SK-N-SH (cell line): ENCODE measurements at regions not wholly inside any gene's neighbourhood (a gene's known extent, or its start where the extent isn't known, plus 50 kb on each side); places are given as distances from the start of the nearest gene placed in this dataset.

Source experiments
- CTCF ChIA-PET: fragments of 300-600, 350-600 bp; formaldehyde crosslinking; extraction: SDS; loops from one replicate; lab custom pipeline; 2021; lab: Yijun Ruan, JAX
- POLR2A ChIA-PET: fragments of 350-600 bp; sonication (Branson Sonifier 250); formaldehyde crosslinking; extraction: SDS; loops from one replicate; lab custom pipeline; 2020; ENCODE audit warnings: antibody characterized with exemption, inconsistent platforms; lab: Yijun Ruan, JAX
- DNase-seq: peaks from one replicate; pipeline ENCODE4 v3.0.0; 2012
- H2AFZ ChIP-seq: fragments of 200-600 bp; sonication (generic); 2 replicates; pipeline ENCODE4 v1.8.1; 2016; ENCODE audit warnings: antibody characterized with exemption, mild to moderate bottlenecking, low read depth
- H3F3A ChIP-seq: fragments of 200-600 bp; sonication (generic); replicated peaks from 2 replicates; pipeline ENCODE3; 2016; ENCODE audit warnings: antibody characterized with exemption, mild to moderate bottlenecking; ENCODE audit not compliant: insufficient read depth
- H3K27ac ChIP-seq, 2 experiments: fragments of 200-500 bp in 1 of 2; fragments of 200-600 bp in 1 of 2; sonication (Bioruptor generic) in 1 of 2; sonication (generic), shearing (Covaris generic) in 1 of 2; 2 replicates each; pipeline versions ENCODE4 v1.5.1 to v1.6.1; 2014 to 2016; ENCODE audit warnings: low read depth in 2 of 2, inconsistent platforms in 1 of 2, low read length in 1 of 2, mild to moderate bottlenecking in 1 of 2, mixed read lengths in 1 of 2
- H3K27me3 ChIP-seq: fragments of 200-600 bp; sonication (generic), shearing (Covaris generic); 2 replicates; pipeline ENCODE4 v1.6.1; 2016; ENCODE audit warnings: mixed run types; ENCODE audit not compliant: insufficient read depth
- H3K36me3 ChIP-seq, 2 experiments: fragments of 200-500 bp in 1 of 2; fragments of 200-600 bp in 1 of 2; sonication (Bioruptor generic) in 1 of 2; sonication (generic) in 1 of 2; replicated peaks in 1 of 2; 2 replicates each; pipeline versions ENCODE3 to v1.5.1; 2014 to 2016; ENCODE audit warnings: low read length in 1 of 2, mild to moderate bottlenecking in 1 of 2; ENCODE audit not compliant: insufficient read depth in 2 of 2, control insufficient read depth in 1 of 2
- H3K4me1 ChIP-seq, 2 experiments: fragments of 200-500 bp in 1 of 2; fragments of 200-600 bp in 1 of 2; sonication (Bioruptor generic) in 1 of 2; sonication (generic), shearing (Covaris generic) in 1 of 2; 2 replicates each; pipeline versions ENCODE4 v1.5.1 to v1.6.1; 2014 to 2016; ENCODE audit warnings: low read depth in 1 of 2, low read length in 1 of 2, mixed run types in 1 of 2; ENCODE audit not compliant: insufficient read depth in 2 of 2, control insufficient read depth in 1 of 2
- H3K4me2 ChIP-seq: fragments of 200-600 bp; sonication (generic), shearing (Covaris generic); 2 replicates; pipeline ENCODE4 v1.6.1; 2017; ENCODE audit warnings: mixed run types
- H3K4me3 ChIP-seq, 2 experiments: fragments of 200-500 bp in 1 of 2; fragments of 200-600 bp in 1 of 2; sonication (Bioruptor generic) in 1 of 2; sonication (generic), shearing (Covaris generic) in 1 of 2; 2 replicates each; pipeline versions ENCODE4 v1.5.1 to v1.8.1; 2014 to 2016; ENCODE audit warnings: low read depth in 2 of 2, inconsistent platforms in 1 of 2, low read length in 1 of 2, mild to moderate bottlenecking in 1 of 2, mixed read lengths in 1 of 2, moderate library complexity in 1 of 2
- H3K79me2 ChIP-seq: fragments of 200-600 bp; sonication (generic); 2 replicates; pipeline ENCODE4 v1.8.1; 2017; ENCODE audit warnings: mild to moderate bottlenecking; ENCODE audit not compliant: insufficient read depth
- H3K9ac ChIP-seq: fragments of 200-600 bp; sonication (generic); 2 replicates; pipeline ENCODE4 v1.6.1; 2017; ENCODE audit warnings: mixed run types
- H3K9me2 ChIP-seq: fragments of 200-600 bp; sonication (generic); 2 replicates; pipeline ENCODE4 v1.6.1; 2017; ENCODE audit warnings: mixed run types
- H3K9me3 ChIP-seq: fragments of 200-600 bp; sonication (generic); 2 replicates; pipeline ENCODE4 v1.6.1; 2017; ENCODE audit warnings: mixed run types, mild to moderate bottlenecking, moderate library complexity
- H4K20me1 ChIP-seq: fragments of 200-600 bp; sonication (generic); 2 replicates; pipeline ENCODE4 v1.6.1; 2017; ENCODE audit warnings: mild to moderate bottlenecking, mixed run types; ENCODE audit not compliant: insufficient read depth
- CHD2 ChIP-seq: fragments of 150-350 bp; IDR thresholded peaks from 2 replicates; pipeline ENCODE4 v1.6.1; 2018; ENCODE audit warnings: low read length; ENCODE audit not compliant: partially characterized antibody
- ELF1 ChIP-seq: IDR thresholded peaks from 2 replicates; pipeline ENCODE4 v1.4.0; 2012
- EP300 ChIP-seq, 2 experiments: IDR thresholded peaks; 2 replicates each; pipeline versions ENCODE4 v1.4.0 to v1.6.1; 2012; ENCODE audit warnings: borderline replicate concordance in 1 of 2, low read depth in 1 of 2, low read length in 1 of 2
- EZH2phosphoT487 ChIP-seq: fragments of 200-600 bp; sonication (generic); IDR thresholded peaks from 2 replicates; pipeline ENCODE4 v1.6.1; 2017; ENCODE audit warnings: low read depth, mixed run types, mild to moderate bottlenecking, antibody characterized with exemption, moderate library complexity, borderline replicate concordance
- FOSL2 ChIP-seq: IDR thresholded peaks from 2 replicates; pipeline ENCODE4 v1.4.0; 2012; ENCODE audit warnings: low read depth, mild to moderate bottlenecking, moderate library complexity, borderline replicate concordance
- FOXJ3 ChIP-seq: sonication (generic); formaldehyde crosslinking; IDR thresholded peaks from 2 replicates; pipeline ENCODE4 v1.5.1; 2020; ENCODE audit warnings: mild to moderate bottlenecking, missing genetic modification reagents
- FOXM1 ChIP-seq: IDR thresholded peaks from 2 replicates; pipeline ENCODE4 v1.4.0; 2012; ENCODE audit warnings: low read depth, mild to moderate bottlenecking
- GABPA ChIP-seq: IDR thresholded peaks from 2 replicates; pipeline ENCODE4 v1.4.0; 2012; ENCODE audit warnings: low read depth, mild to moderate bottlenecking
- GATA2 ChIP-seq: sonication (generic); formaldehyde crosslinking; IDR thresholded peaks from 2 replicates; pipeline ENCODE4 v1.5.0; 2020; ENCODE audit warnings: mild to moderate bottlenecking, missing genetic modification reagents
- MAX ChIP-seq: IDR thresholded peaks from 2 replicates; pipeline ENCODE4 v1.4.0; 2012; ENCODE audit warnings: low read depth
- MEF2A ChIP-seq: IDR thresholded peaks from 2 replicates; pipeline ENCODE4 v1.4.0; 2012; ENCODE audit warnings: low read depth, borderline replicate concordance
- NFIC ChIP-seq: IDR thresholded peaks from 2 replicates; pipeline ENCODE4 v1.4.0; 2012; ENCODE audit warnings: borderline replicate concordance
- NRF1 ChIP-seq: IDR thresholded peaks from 2 replicates; pipeline ENCODE4 v1.6.1; 2012; ENCODE audit warnings: low read depth, mild to moderate bottlenecking, low read length
- RAD21 ChIP-seq: IDR thresholded peaks from 2 replicates; pipeline ENCODE4 v1.6.1; 2012; ENCODE audit warnings: mild to moderate bottlenecking, low read length
- RFX5 ChIP-seq: IDR thresholded peaks from 2 replicates; pipeline ENCODE4 v1.6.1; 2012; ENCODE audit warnings: mild to moderate bottlenecking, improper control_type of control experiment, low read length
- RXRA ChIP-seq: IDR thresholded peaks from 2 replicates; pipeline ENCODE4 v1.4.0; 2012; ENCODE audit warnings: low read depth, mild to moderate bottlenecking, borderline replicate concordance
- SIN3A ChIP-seq: IDR thresholded peaks from 2 replicates; pipeline ENCODE4 v1.6.1; 2012; ENCODE audit warnings: low read depth, mild to moderate bottlenecking, low read length, moderate library complexity, borderline replicate concordance
- SMC3 ChIP-seq: IDR thresholded peaks from 2 replicates; pipeline ENCODE4 v1.6.1; 2012; ENCODE audit warnings: low read depth, low read length, improper control_type of control experiment
- TAF1 ChIP-seq: IDR thresholded peaks from 2 replicates; pipeline ENCODE4 v1.6.1; 2012; ENCODE audit warnings: low read depth, mild to moderate bottlenecking, low read length, moderate library complexity, borderline replicate concordance
- TCF12 ChIP-seq: IDR thresholded peaks from 2 replicates; pipeline ENCODE4 v1.4.0; 2012
- TEAD4 ChIP-seq: IDR thresholded peaks from 2 replicates; pipeline ENCODE4 v1.4.0; 2012; ENCODE audit warnings: mild to moderate bottlenecking, borderline replicate concordance; ENCODE audit not compliant: insufficient read depth
- USF1 ChIP-seq: IDR thresholded peaks from 2 replicates; pipeline ENCODE4 v1.4.0; 2012; ENCODE audit warnings: low read depth, borderline replicate concordance
- YY1 ChIP-seq: IDR thresholded peaks from 2 replicates; pipeline ENCODE4 v1.4.0; 2012; ENCODE audit warnings: low read depth, mild to moderate bottlenecking
- WGBS: methylation state at CpG from one replicate; pipeline ENCODE4 v1.1.6; 2017; ENCODE audit warnings: low lambda C conversion rate; 5-methylcytosine and 5-hydroxymethylcytosine counted together
- TF ChIP-seq, protein P1 (sequence below): fragments of 150-350 bp; IDR thresholded peaks from 2 replicates; pipeline ENCODE4 v1.6.1; 2017; ENCODE audit warnings: antibody characterized with exemption, low read length, low read depth, borderline replicate concordance
- TF ChIP-seq, protein P2 (sequence below): fragments of 150-350 bp; IDR thresholded peaks from 2 replicates; pipeline ENCODE4 v1.6.1; 2016; ENCODE audit warnings: mild to moderate bottlenecking, low read depth, low read length
- TF ChIP-seq, protein P3 (sequence below): IDR thresholded peaks from 2 replicates; pipeline ENCODE4; 2012

- 28% methylated on average over 1 of the region's 1 CpG for WGBS
- H3K4me1 ChIP-seq = no peaks in the 10 kb centered on the region
- H3K4me2 ChIP-seq = no peak overlapping the region
- H3K9ac ChIP-seq = no peak overlapping the region
- POLR2A ChIA-PET = no interaction called here
- no peaks in the 10 kb centered on the region for H3F3A ChIP-seq
- no peaks in the 10 kb centered on the region for H3K27me3 ChIP-seq
- H4K20me1 ChIP-seq = no peaks in the 10 kb centered on the region
- 0 out of 2 replicates have a peak, but pooled peaks cover 8% of the 10 kb centered on the region for H3K9me3 ChIP-seq
- DNase-seq = no peak
- H3K79me2 ChIP-seq = no peaks in the 10 kb centered on the region
- H3K9me2 ChIP-seq = no peaks in the 10 kb centered on the region
- H2AFZ ChIP-seq = no peak overlapping the region
- H3K27ac ChIP-seq = no peak overlapping the region
- no peak overlapping the region for H3K4me3 ChIP-seq
- no peaks in the 10 kb centered on the region for H3K36me3 ChIP-seq
- TF ChIP-seq, protein P1, sequence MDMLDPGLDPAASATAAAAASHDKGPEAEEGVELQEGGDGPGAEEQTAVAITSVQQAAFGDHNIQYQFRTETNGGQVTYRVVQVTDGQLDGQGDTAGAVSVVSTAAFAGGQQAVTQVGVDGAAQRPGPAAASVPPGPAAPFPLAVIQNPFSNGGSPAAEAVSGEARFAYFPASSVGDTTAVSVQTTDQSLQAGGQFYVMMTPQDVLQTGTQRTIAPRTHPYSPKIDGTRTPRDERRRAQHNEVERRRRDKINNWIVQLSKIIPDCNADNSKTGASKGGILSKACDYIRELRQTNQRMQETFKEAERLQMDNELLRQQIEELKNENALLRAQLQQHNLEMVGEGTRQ = no peak
- TF ChIP-seq YY1 (no peak), NFIC (no peak), GATA2 (no peak), NRF1 (no peak), MEF2A (no peak), FOXM1 (no peak), RXRA (no peak), RAD21 (no peak), FOSL2 (no peak), SMC3 (no peak), RFX5 (no peak), FOXJ3 (CRISPR knock-in tag) (no peak), CHD2 (no peak), MAX (no peak)
- TF ChIP-seq, protein P2, sequence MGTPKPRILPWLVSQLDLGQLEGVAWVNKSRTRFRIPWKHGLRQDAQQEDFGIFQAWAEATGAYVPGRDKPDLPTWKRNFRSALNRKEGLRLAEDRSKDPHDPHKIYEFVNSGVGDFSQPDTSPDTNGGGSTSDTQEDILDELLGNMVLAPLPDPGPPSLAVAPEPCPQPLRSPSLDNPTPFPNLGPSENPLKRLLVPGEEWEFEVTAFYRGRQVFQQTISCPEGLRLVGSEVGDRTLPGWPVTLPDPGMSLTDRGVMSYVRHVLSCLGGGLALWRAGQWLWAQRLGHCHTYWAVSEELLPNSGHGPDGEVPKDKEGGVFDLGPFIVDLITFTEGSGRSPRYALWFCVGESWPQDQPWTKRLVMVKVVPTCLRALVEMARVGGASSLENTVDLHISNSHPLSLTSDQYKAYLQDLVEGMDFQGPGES = no peak
- TF ChIP-seq, protein P3, sequence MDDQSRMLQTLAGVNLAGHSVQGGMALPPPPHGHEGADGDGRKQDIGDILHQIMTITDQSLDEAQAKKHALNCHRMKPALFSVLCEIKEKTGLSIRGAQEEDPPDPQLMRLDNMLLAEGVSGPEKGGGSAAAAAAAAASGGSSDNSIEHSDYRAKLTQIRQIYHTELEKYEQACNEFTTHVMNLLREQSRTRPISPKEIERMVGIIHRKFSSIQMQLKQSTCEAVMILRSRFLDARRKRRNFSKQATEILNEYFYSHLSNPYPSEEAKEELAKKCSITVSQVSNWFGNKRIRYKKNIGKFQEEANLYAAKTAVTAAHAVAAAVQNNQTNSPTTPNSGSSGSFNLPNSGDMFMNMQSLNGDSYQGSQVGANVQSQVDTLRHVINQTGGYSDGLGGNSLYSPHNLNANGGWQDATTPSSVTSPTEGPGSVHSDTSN = no peak
- CTCF ChIA-PET = no interaction called here
Measured at GRCh38 chr4:138374947-138375346, 132.8 kb upstream of the SLC7A11 start.

- no peaks in the 10 kb centered on the region for H3K27me3 ChIP-seq
- no peak overlapping the region for H2AFZ ChIP-seq
- H3K4me1 ChIP-seq = no peaks in the 10 kb centered on the region
- ChIA-PET POLR2A (no interaction called here), CTCF (no interaction called here)
- no peaks in the 10 kb centered on the region for H3F3A ChIP-seq
- no peaks in the 10 kb centered on the region for H3K79me2 ChIP-seq
- no peaks in the 10 kb centered on the region for H4K20me1 ChIP-seq
- no peak overlapping the region for H3K4me3 ChIP-seq
- H3K9me2 ChIP-seq = no peaks in the 10 kb centered on the region
- H3K9me3 ChIP-seq = no peaks in the 10 kb centered on the region
- H3K36me3 ChIP-seq = no peaks in the 10 kb centered on the region
- H3K4me2 ChIP-seq = no peak overlapping the region
- DNase-seq = no peak
- no peak overlapping the region for H3K9ac ChIP-seq
- no peak overlapping the region for H3K27ac ChIP-seq
- TF ChIP-seq TEAD4 (no peak), FOSL2 (no peak), EZH2phosphoT487 (no peak), GABPA (no peak), EP300 (IDR thresholded peaks at IDR 0.05; ENCODE audit: borderline replicate concordance in 1 of 2, low read depth in 1 of 2, low read length in 1 of 2) (no peak), ELF1 (no peak), MAX (no peak), MEF2A (no peak), TCF12 (no peak), GATA2 (no peak), SIN3A (no peak), RFX5 (no peak), TAF1 (no peak), USF1 (no peak), YY1 (no peak)
- TF ChIP-seq, protein P2 = no peak
Measured at GRCh38 chr4:138367942-138368341, 125.8 kb upstream of the SLC7A11 start.
